ENCODE measurements at regions not wholly inside any gene's neighbourhood (a gene's known extent, or its start where the extent isn't known, plus 50 kb on each side); places are given as distances from the start of the nearest gene placed in this dataset.

GRCh38 chr13:111394211-111394922 is 73.9 kb downstream of the TEX29 start:
- DNase-seq: no peak

- DNase-seq: no peak
Observed at GRCh38 chr13:111395511-111396393, 75.3 kb downstream of the TEX29 start.

- no peak for DNase-seq
Observed at GRCh38 chr13:111396457-111396856, 76.0 kb downstream of the TEX29 start.

GRCh38 chr13:111397202-111397880 is 76.9 kb downstream of the TEX29 start:
- no peak for DNase-seq

GRCh38 chr13:111398196-111398595 is 77.8 kb downstream of the TEX29 start:
- no peak for DNase-seq

- DNase-seq: no peak
Observed at GRCh38 chr13:111398715-111399299, 78.4 kb downstream of the TEX29 start.

- no peak for DNase-seq
Observed at GRCh38 chr13:111399334-111399733, 78.9 kb downstream of the TEX29 start.

- DNase-seq: no peak
Observed at GRCh38 chr13:111399776-111400538, 79.5 kb downstream of the TEX29 start.

- DNase-seq: no peak
Observed at GRCh38 chr13:111401151-111401550, 80.7 kb downstream of the TEX29 start.

GRCh38 chr13:111401755-111402154 is 81.3 kb downstream of the TEX29 start:
- no peak for DNase-seq

GRCh38 chr13:111402441-111402840 is 82.0 kb downstream of the TEX29 start:
- DNase-seq: no peak

GRCh38 chr13:111403266-111403665 is 82.8 kb downstream of the TEX29 start:
- DNase-seq: no peak

- no peak for DNase-seq
Observed at GRCh38 chr13:111404746-111405145, 84.3 kb downstream of the TEX29 start.

- DNase-seq: no peak
Observed at GRCh38 chr13:111406636-111407035, 86.2 kb downstream of the TEX29 start.

GRCh38 chr13:111407381-111408131 is 87.1 kb downstream of the TEX29 start:
- DNase-seq: no peak

- no peak for DNase-seq
Observed at GRCh38 chr13:111409413-111409812, 89.0 kb downstream of the TEX29 start.

GRCh38 chr13:111410232-111411021 is 90.0 kb downstream of the TEX29 start:
- DNase-seq: no peak

- no peak for DNase-seq
Observed at GRCh38 chr13:111411151-111411858, 90.9 kb downstream of the TEX29 start.

GRCh38 chr13:111411919-111412650 is 91.6 kb downstream of the TEX29 start:
- DNase-seq: no peak

All from activated CD4-positive, alpha-beta T cell treated with anti-CD3 and anti-CD28 coated beads, Interleukin-2, amount 50 U/mL, for 4 hours (primary cell).